HEK293 (cell line): ENCODE measurements at regions not wholly inside any gene's neighbourhood (a gene's known extent, or its start where the extent isn't known, plus 50 kb on each side); places are given as distances from the start of the nearest gene placed in this dataset.

Experiments used
- CTCF ChIA-PET: fragments of 350-600 bp; formaldehyde crosslinking; extraction: SDS; loops from one replicate; lab custom pipeline; 2021; ENCODE audit warnings: antibody characterized with exemption; lab: Yijun Ruan, JAX
- POLR2A ChIA-PET: fragments of 300-600 bp; formaldehyde crosslinking; extraction: SDS; loops from one replicate; lab custom pipeline; 2020; ENCODE audit warnings: antibody characterized with exemption, inconsistent platforms; lab: Yijun Ruan, JAX
- H3K27ac ChIP-seq: fragments of 200-500 bp; sonication (Bioruptor generic); 2 replicates; pipeline ENCODE4 v1.5.1; 2014; ENCODE audit warnings: low read depth, low read length, control low read depth, inconsistent platforms; ENCODE audit errors: extremely low read depth
- H3K36me3 ChIP-seq, 2 experiments: fragments of 200-500 bp in 1 of 2; sonication (Bioruptor generic) in 1 of 2; 1 replicate in 1 of 2; 2 replicates in 1 of 2; pipeline ENCODE4 v1.5.1; 2014 to 2017; ENCODE audit warnings: inconsistent platforms in 2 of 2, low read length in 2 of 2; ENCODE audit not compliant: control insufficient read depth in 2 of 2, insufficient read depth in 1 of 2
- H3K4me1 ChIP-seq: fragments of 200-500 bp; sonication (Bioruptor generic); 2 replicates; pipeline ENCODE4 v1.5.1; 2014; ENCODE audit warnings: mild to moderate bottlenecking, low read length, inconsistent platforms; ENCODE audit not compliant: control insufficient read depth, insufficient read depth
- H3K4me3 ChIP-seq: 2 replicates; pipeline ENCODE4 v1.5.1; 2011; ENCODE audit warnings: low read depth, mild to moderate bottlenecking, control low read depth, low read length, moderate library complexity
- H3K9me3 ChIP-seq: fragments of 200-500 bp; sonication (Bioruptor generic); 2 replicates; pipeline ENCODE4 v1.5.1; 2014; ENCODE audit warnings: low read depth, low read length, inconsistent platforms; ENCODE audit not compliant: control insufficient read depth, insufficient read depth
- BCL11B ChIP-seq: fragments of 450-650 bp; formaldehyde crosslinking; IDR thresholded peaks from 2 replicates; pipeline ENCODE4 v1.5.1; 2016; ENCODE audit warnings: low read depth, missing biosample characterization, missing genetic modification characterization
- BCL6B ChIP-seq: fragments of 450-650 bp; formaldehyde crosslinking; IDR thresholded peaks from 2 replicates; pipeline ENCODE4 v1.5.1; 2017; ENCODE audit warnings: missing biosample characterization, missing genetic modification characterization
- SP3 ChIP-seq: fragments of 450-650 bp; formaldehyde crosslinking; IDR thresholded peaks from 2 replicates; pipeline ENCODE4 v1.5.1; 2016; ENCODE audit warnings: missing biosample characterization, missing genetic modification characterization
- SP7 ChIP-seq: fragments of 450-650 bp; formaldehyde crosslinking; IDR thresholded peaks from 2 replicates; pipeline ENCODE4 v1.5.1; 2016; ENCODE audit warnings: missing biosample characterization, missing genetic modification characterization
- ZBTB6 ChIP-seq: fragments of 450-650 bp; formaldehyde crosslinking; IDR thresholded peaks from 2 replicates; pipeline ENCODE4 v1.5.1; 2017; ENCODE audit warnings: missing biosample characterization, missing genetic modification characterization
- ZNF112 ChIP-seq: fragments of 450-650 bp; formaldehyde crosslinking; IDR thresholded peaks from 2 replicates; pipeline ENCODE4 v1.5.0; 2017; ENCODE audit warnings: missing biosample characterization, missing genetic modification characterization
- ZNF169 ChIP-seq: fragments of 450-650 bp; formaldehyde crosslinking; IDR thresholded peaks from 2 replicates; pipeline ENCODE4 v1.5.1; 2016; ENCODE audit warnings: missing biosample characterization, missing genetic modification characterization
- ZNF2 ChIP-seq: fragments of 450-650 bp; formaldehyde crosslinking; IDR thresholded peaks from 2 replicates; pipeline ENCODE4 v1.5.1; 2016; ENCODE audit warnings: missing biosample characterization, missing genetic modification characterization
- ZNF221 ChIP-seq: fragments of 450-650 bp; formaldehyde crosslinking; IDR thresholded peaks from 2 replicates; pipeline ENCODE4 v1.5.1; 2017; ENCODE audit warnings: missing biosample characterization, missing genetic modification characterization, borderline replicate concordance
- ZNF449 ChIP-seq: fragments of 450-650 bp; formaldehyde crosslinking; IDR thresholded peaks from 2 replicates; pipeline ENCODE4 v1.5.1; 2017; ENCODE audit warnings: missing biosample characterization, mild to moderate bottlenecking, missing genetic modification characterization, moderate library complexity
- ZNF473 ChIP-seq: fragments of 450-650 bp; formaldehyde crosslinking; IDR thresholded peaks from 2 replicates; pipeline ENCODE4 v1.5.1; 2017; ENCODE audit warnings: missing biosample characterization, missing genetic modification characterization
- ZNF529 ChIP-seq: fragments of 450-650 bp; formaldehyde crosslinking; IDR thresholded peaks from 2 replicates; pipeline ENCODE4 v1.5.1; 2017; ENCODE audit warnings: missing genetic modification characterization, missing biosample characterization; ENCODE audit not compliant: insufficient replicate concordance
- ZNF558 ChIP-seq: fragments of 450-650 bp; formaldehyde crosslinking; IDR thresholded peaks from 2 replicates; pipeline ENCODE4 v1.5.1; 2016; ENCODE audit warnings: missing biosample characterization, missing genetic modification characterization
- ZNF596 ChIP-seq: fragments of 450-650 bp; IDR thresholded peaks from 2 replicates; pipeline ENCODE4 v1.5.0; 2018; ENCODE audit warnings: missing biosample characterization, mild to moderate bottlenecking, missing genetic modification characterization, moderate library complexity
- ZNF654 ChIP-seq: fragments of 450-650 bp; formaldehyde crosslinking; IDR thresholded peaks from 2 replicates; pipeline ENCODE4 v1.5.1; 2016; ENCODE audit warnings: low read depth, missing biosample characterization, missing genetic modification characterization
- ZNF692 ChIP-seq: fragments of 450-650 bp; formaldehyde crosslinking; IDR thresholded peaks from 2 replicates; pipeline ENCODE4 v1.5.1; 2016; ENCODE audit warnings: missing biosample characterization, missing genetic modification characterization
- ZNF701 ChIP-seq: fragments of 450-650 bp; formaldehyde crosslinking; IDR thresholded peaks from 2 replicates; pipeline ENCODE4 v1.5.1; 2016; ENCODE audit warnings: missing biosample characterization, missing genetic modification characterization
- ZNF792 ChIP-seq: fragments of 450-650 bp; formaldehyde crosslinking; IDR thresholded peaks from 2 replicates; pipeline ENCODE4 v1.5.1; 2016; ENCODE audit warnings: missing biosample characterization, missing genetic modification characterization
- ZSCAN5A ChIP-seq: fragments of 450-650 bp; formaldehyde crosslinking; IDR thresholded peaks from 2 replicates; pipeline ENCODE4 v1.5.1; 2016; ENCODE audit warnings: missing biosample characterization, missing genetic modification characterization

GRCh38 chr1:59104191-59104760 is 192.6 kb upstream of the FGGY start:
- no peak for TF ChIP-seq ZNF473 (tag by site-specific recombination)
- no peak for TF ChIP-seq ZNF529
- ChIA-PET CTCF (interaction anchor here (0.6 kb wide), 1 partner anchor 103 kb away, joined by 3 read pairs; no protein-coding TSS in a partner anchor), POLR2A (no interaction called here)
- Histone ChIP-seq H3K36me3 (no peaks in the 10 kb centered on the region), H3K27ac (no peak overlapping the region), H3K4me1 (no peaks in the 10 kb centered on the region), H3K9me3 (no peaks in the 10 kb centered on the region), H3K4me3 (no peak overlapping the region)

- no peak for TF ChIP-seq ZNF654
- TF ChIP-seq ZNF792 (tag by site-specific recombination): no peak
- TF ChIP-seq ZNF596: no peak
- TF ChIP-seq ZNF2 (tag by site-specific recombination): no peak
- TF ChIP-seq SP3 (tag by site-specific recombination): no peak
- TF ChIP-seq ZNF221 (tag by site-specific recombination): no peak
- no peak for TF ChIP-seq ZNF701 (tag by site-specific recombination)
- TF ChIP-seq SP7 (tag by site-specific recombination): no peak
- no peak for TF ChIP-seq BCL11B (tag by site-specific recombination)
- TF ChIP-seq ZNF112 (tag by site-specific recombination): no peak
- no peak for TF ChIP-seq ZSCAN5A (tag by site-specific recombination)
- no peak for TF ChIP-seq ZNF449 (tag by site-specific recombination)
- TF ChIP-seq ZNF692: no peak
- no peak for TF ChIP-seq ZBTB6 (tag by site-specific recombination)
- TF ChIP-seq ZNF558 (tag by site-specific recombination): no peak
- TF ChIP-seq BCL6B (tag by site-specific recombination): no peak
- no peak for TF ChIP-seq ZNF169 (tag by site-specific recombination)
- TF ChIP-seq, all 188 proteins: peak for 0
- Histone ChIP-seq H3K4me3 (no peak overlapping the region), H3K4me1 (no peaks in the 10 kb centered on the region), H3K27ac (no peak overlapping the region), H3K9me3 (no peaks in the 10 kb centered on the region), H3K36me3 (no peaks in the 10 kb centered on the region)
- ChIA-PET CTCF (no interaction called here), POLR2A (no interaction called here)
Measured at GRCh38 chr1:59105548-59106507, 191.1 kb upstream of the FGGY start.
